EL (cell line): ENCODE measurements at regions not wholly inside any gene's neighbourhood (a gene's known extent, or its start where the extent isn't known, plus 50 kb on each side); places are given as distances from the start of the nearest gene placed in this dataset.

ENCODE experiments used
- DNase-seq: peaks from one replicate; pipeline ENCODE4 v3.0.0-alpha.2; 2016

DNA sequence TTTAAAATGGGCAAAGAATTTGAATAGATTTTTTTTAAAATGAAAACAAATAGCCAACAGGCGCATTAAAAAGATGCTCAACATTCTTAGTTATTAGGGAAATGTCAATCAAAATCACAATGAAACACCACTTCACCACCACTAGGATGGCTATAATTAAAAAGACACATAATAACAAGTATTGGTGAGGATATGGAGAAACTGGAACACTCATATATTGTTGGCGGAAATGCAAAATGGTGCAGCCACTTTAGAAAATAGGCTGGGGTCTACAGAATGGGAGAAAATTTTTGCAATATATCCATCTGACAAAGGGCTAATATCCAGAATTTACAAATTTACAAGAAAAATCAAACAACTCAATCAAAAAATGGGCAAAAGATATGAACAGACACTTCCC, 107.8 kb upstream of the FOXD3 start:
- no peak for DNase-seq

DNA sequence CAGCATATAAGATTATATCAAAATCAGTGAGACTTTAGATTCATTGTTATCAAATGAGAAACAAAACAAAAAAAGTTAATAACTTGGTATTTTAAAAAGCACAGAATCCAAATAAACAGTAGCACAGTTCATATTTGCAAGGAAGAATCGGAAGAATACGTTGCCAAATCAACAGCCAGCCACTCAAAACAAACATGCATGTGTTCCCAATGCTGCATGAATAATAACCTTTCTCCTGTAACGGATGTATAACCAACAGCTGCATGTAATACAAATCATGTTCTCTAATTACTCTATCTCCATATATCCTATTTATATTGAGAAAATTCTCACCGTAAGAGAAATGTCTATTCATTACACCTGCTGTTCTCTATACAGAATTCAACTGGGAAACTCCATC, 98.9 kb upstream of the FOXD3 start:
- DNase-seq, result no peak

DNA sequence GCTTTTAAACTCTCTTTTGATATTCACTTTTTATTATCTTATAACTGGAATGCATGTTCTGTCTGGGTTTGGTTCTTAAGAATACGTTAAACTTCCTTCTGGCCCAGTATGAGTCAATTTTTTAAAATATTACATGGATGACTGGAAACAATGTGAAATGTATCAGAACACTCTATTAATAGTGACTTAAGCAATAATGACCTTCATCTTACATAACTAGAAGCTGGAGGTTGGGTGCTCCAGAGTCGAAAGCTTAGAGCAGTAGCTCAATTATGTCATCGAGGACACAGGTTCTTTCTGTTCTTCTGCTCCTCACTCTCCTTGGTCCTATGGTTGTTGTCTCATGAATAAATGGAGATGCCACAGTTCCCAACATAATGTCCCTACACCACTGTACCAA, 91.6 kb upstream of the FOXD3 start:
- no peak for DNase-seq

DNA sequence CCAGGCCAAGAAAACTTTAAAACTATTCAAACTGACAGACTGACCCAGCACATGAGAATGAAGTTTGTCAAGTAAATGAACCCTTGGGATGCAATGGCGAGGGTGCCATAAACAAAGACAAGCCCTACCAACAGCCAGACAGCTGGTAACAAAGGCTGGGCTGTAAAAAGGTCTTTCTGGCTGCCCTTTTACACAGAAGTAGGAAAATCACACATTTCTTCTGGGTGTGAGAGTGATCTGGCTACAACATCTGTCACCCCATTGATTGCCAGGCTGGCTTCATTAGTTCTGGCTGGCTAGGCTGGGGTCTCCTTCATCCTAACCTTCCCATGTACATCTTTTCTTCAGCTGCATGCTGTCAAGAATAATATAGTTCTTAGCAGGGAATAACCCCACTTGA, 83.6 kb upstream of the FOXD3 start:
- DNase-seq, result no peak

DNA sequence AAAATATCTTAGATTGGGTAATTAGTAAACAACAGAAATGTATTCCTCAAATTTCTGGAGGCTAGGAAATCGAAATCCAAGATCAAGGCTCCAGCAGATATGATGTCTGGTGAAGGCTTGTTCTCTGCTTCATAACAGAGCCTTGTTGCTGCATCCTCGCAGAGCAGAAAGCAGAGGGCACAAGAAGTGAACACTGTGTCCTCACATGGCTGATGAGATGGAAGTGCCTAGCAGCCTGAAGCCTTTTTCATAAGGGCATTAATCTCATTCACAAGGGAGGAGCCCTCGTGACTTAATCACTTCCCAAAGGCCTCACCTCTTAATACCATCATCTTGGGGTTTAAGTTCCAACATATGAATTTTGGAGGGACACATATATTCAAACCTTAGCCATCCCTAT, 77.2 kb upstream of the FOXD3 start:
- no peak for DNase-seq

DNA sequence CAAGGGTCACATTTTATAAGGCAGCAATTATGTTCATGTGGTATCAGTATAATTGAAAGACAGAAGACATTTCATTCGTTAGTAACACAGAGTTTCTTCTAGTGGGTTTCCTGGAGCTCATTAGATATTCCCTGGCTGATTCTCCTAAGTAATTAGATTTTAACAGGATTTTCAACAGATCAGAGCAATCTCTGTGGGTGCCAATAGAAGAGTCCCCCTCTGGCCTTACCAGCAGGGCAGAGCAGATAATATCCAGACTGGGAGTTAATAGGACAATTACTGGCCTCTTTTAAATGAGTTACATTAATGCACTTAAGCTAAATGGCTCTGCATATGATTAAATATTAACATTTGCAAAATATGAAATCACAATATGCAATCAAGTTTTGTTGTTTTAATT, 74.2 kb upstream of the FOXD3 start:
- DNase-seq, result no peak

DNA sequence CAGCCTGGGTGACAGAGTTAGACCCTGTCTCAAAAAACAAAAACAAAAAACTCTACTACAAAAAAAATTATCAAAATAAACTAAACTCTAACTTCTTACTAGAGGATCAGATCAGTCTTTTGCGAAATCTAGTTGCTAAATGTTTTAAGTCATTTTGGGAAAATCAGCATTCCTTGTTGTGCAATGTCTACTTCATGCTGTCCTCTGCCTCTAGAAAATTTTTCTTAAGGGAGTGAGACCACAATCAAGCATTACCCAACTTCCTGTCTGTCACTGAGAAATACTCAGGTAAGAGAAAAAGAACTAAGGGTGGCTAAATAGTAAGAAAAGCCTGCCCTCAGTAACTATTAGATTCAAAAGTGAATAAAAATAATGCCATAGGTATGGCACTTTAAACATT, 67.2 kb upstream of the FOXD3 start:
- no peak for DNase-seq

DNA sequence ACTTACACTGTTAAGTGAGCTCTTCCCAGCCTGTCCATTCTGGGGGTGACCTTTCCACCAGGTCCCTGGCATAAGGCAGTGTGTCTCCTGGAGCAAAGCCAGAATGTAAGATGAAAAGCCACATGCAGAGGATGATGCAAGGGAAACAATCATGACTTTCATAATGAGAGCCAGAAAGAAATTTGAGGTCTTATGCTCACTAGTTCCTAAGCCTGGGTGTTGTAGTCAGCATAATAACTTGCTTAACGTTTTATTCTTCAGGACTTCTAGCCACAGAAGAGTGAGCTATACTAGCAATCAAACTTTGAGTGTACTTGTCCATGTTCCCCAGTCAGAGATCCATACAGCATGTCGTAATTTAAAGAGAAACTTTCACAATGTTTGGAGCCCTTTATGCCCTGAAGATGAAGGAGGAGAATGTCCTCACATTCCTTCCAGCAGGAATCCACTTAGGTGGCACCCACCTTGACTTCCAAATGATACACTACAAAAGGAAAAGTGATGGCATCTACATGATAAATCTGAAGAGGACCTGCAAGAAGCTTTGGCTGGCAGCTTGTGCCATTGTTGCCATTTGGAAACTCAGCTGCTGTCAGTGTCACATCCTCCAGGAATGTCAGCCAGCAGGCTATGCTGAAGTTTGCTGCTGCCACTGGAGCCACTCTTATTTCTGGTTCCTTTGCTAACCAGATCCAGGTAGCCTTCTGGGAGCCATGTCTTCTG, 60.5 kb upstream of the FOXD3 start:
- no peak for DNase-seq

DNA sequence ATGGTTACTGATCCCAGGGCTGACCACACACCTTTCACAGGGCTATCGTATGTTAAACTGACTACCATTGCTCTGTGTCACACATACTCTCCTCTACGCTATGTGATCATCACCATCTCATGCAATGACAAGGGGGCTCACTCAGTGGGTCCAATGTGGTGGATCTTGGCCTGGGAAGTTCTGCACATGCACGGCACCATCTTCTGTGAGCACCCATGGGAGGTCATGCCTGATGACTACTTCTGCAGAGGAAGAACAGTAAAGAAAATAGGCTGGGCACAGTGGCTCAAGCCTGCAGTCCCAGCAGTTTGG, 60.0 kb upstream of the FOXD3 start:
- DNase-seq, result no peak

DNA sequence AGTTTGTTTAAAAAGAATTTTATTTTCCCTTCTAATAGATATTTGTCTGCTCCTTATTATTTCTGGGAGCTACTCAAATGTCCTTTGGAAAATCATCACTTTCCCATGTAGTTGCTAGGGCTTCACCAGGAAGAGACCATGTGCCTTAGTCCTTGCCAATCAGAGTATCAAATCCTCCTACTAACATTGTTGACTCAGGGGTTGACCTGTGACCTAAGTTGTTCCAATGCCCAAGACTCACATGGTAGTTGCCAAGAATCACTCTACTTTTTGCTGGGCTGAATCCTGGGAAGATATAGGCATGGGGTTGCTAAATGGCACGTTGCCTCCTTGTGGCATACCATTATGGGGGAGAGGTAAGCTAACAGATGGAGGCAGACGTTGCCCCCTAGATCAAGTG, 58.2 kb upstream of the FOXD3 start:
- no peak for DNase-seq

DNA sequence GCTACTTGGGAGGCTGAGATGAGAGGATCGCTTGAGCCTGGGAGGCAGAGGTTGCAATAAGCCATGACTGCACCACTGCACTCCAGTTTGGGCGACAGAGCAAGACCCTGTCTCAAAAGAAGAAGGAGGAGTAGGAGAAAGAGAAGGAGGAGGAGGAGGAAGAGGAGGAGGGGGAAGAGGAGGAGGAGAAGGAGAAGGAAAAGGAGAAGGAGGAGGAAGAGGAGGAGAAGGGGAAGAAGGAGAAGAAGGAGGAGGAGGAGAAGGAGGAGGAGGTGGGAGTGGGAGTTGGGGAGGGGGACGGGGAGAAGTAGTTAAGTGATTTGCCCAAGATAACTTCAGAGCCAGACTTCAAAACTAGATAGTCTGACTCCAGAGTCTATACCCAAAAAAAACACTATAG, 55.5 kb upstream of the FOXD3 start:
- DNase-seq, result no peak

DNA sequence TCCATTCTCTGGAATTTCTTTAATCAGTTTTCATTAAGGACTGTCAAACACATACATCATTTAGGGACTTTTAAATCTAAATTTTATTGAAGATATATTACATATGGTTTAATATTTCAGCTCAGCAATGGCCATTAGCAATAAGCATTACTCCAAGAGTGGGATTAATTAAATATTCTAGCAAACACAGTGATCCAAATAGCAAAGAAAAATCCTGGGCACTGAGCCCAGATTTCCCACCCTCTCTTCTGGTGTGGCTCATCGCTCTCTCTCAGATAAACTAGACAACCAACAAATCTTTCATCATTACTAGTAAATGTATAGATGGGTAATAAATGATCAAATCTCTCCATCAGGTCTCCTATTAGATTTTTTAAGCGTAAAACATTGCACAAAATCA, 53.5 kb upstream of the FOXD3 start:
- no peak for DNase-seq

DNA sequence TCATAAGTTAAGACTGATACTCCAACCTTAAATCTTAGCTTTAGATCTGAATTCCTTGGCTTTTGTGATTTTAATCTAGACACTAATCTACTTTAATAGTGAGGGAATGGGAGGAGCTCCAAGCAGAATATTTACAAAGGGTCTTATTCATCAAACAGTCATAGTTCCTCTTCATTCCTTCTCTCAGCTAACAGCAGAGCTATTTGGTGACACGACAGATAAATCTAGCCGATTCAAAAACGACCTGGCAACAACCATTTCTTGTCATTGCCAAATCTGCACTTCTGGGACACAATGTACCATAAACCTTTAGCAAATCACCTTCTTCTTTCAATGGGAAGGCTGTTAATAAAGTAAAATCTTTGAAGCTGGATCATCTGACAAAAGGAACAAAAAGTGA, 52.8 kb upstream of the FOXD3 start:
- DNase-seq, result no peak
